GM21515 (cell line): ENCODE measurements at regions not wholly inside any gene's neighbourhood (a gene's known extent, or its start where the extent isn't known, plus 50 kb on each side); places are given as distances from the start of the nearest gene placed in this dataset.
"Not testable (repeated sequence)": the region's sequence is repeated elsewhere in the genome, so short reads cannot be mapped to it uniquely, and the experiment has no call there.

Experiments used
- ATAC-seq: cut with Tn5 transposase; IDR thresholded peaks from one replicate; pipeline ENCODE4 v1.9.1; 2021; ENCODE audit not compliant: unreplicated experiment

GRCh38 chr7:65254061-65254460, 119.6 kb upstream of the ZNF92 start:
- no peak for ATAC-seq

- ATAC-seq = peak; percentile 70
Measured at GRCh38 chr7:65251851-65252620, 121.6 kb upstream of the ZNF92 start.

GRCh38 chr7:65250697-65251395, 122.8 kb upstream of the ZNF92 start:
- ATAC-seq = no peak

GRCh38 chr7:65250216-65250615, 123.4 kb upstream of the ZNF92 start:
- no peak for ATAC-seq

- ATAC-seq = no peak
Measured at GRCh38 chr7:65247491-65247890, 126.2 kb upstream of the ZNF92 start.

GRCh38 chr7:65239707-65240352, 133.8 kb upstream of the ZNF92 start:
- no peak for ATAC-seq

GRCh38 chr7:65239324-65239706, 134.3 kb upstream of the ZNF92 start:
- no peak for ATAC-seq

- ATAC-seq = no peak
Measured at GRCh38 chr7:65238785-65239184, 134.9 kb upstream of the ZNF92 start.

GRCh38 chr7:65235586-65235985, 138.1 kb upstream of the ZNF92 start:
- ATAC-seq = no peak

- no peak for ATAC-seq
Measured at GRCh38 chr7:65233409-65234034, 140.1 kb upstream of the ZNF92 start.

GRCh38 chr7:65230231-65230630, 143.4 kb upstream of the ZNF92 start:
- ATAC-seq = no peak

- no peak for ATAC-seq
Measured at GRCh38 chr7:65225422-65226006, 148.1 kb upstream of the ZNF92 start.

GRCh38 chr7:65222655-65223054, 151.0 kb upstream of the ZNF92 start:
- ATAC-seq = no peak

- no peak for ATAC-seq
Measured at GRCh38 chr7:65221683-65222082, 152.0 kb upstream of the ZNF92 start.

GRCh38 chr7:65219623-65220022, 154.0 kb upstream of the ZNF92 start:
- ATAC-seq = no peak

GRCh38 chr7:65216469-65216868, 157.2 kb upstream of the ZNF92 start:
- peak; percentile 77 for ATAC-seq

GRCh38 chr7:65213260-65213659, 160.4 kb upstream of the ZNF92 start:
- not testable (repeated sequence) for ATAC-seq

GRCh38 chr7:65199221-65199620, 174.4 kb upstream of the ZNF92 start:
- not testable (repeated sequence) for ATAC-seq

GRCh38 chr7:65193334-65194058, 180.2 kb upstream of the ZNF92 start:
- ATAC-seq = not testable (repeated sequence)

- not testable (repeated sequence) for ATAC-seq
Measured at GRCh38 chr7:65177041-65177440, 170.6 kb upstream of the ERV3-1 start.
